HG03460 (cell line): ENCODE measurements at regions not wholly inside any gene's neighbourhood (a gene's known extent, or its start where the extent isn't known, plus 50 kb on each side); places are given as distances from the start of the nearest gene placed in this dataset.
"Not testable (repeated sequence)": the region's sequence is repeated elsewhere in the genome, so short reads cannot be mapped to it uniquely, and the experiment has no call there.

Source experiments
- ATAC-seq: cut with Tn5 transposase; IDR thresholded peaks from one replicate; pipeline ENCODE4 v1.9.1; 2021; ENCODE audit not compliant: unreplicated experiment

DNA sequence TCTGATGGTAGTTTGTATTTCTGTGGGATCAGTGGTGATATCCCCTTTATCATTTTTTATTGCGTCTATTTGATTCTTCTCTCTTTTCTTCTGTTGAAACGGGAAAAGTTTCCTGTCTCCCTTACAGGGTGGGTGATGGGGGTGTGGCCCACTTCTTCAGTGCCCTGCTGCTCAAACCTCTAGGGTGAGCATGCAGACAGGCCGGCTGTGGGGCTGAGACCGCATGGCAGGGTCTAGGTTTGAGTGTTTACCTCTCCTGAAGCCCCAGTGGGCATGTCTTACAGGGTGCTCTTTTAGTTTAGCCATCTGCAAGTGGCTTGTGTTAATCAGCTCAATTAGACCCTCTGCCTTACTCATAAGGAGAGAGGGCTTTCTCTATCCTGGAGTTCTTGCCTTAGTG lies 450.0 kb upstream of the EPHA3 start:
- ATAC-seq, result no peak

- ATAC-seq, result no peak
Measured at GRCh38 chr3:88661433-88661824, 446.0 kb upstream of the EPHA3 start.

DNA sequence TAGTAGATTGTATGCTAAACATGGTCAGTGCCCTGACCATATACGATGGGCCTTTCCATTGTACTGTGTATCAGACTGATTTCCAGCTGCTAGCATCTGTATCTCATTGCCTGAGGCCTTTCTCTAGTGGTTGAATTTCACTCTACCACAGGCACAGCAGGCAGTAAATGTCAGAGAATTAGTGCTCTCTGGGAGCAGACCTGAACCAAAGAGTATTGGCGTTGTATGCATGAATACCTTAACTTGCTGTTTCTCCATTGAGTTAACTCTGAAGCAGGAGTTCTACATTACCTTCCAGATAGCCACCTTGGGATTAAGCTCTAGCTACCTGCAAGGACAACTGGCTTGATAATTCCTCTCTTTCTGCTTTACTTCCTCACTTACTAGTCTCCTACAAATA lies 439.2 kb upstream of the EPHA3 start:
- ATAC-seq, result no peak

GRCh38 chr3:88671573-88671972 lies 435.8 kb upstream of the EPHA3 start:
- no peak for ATAC-seq

DNA sequence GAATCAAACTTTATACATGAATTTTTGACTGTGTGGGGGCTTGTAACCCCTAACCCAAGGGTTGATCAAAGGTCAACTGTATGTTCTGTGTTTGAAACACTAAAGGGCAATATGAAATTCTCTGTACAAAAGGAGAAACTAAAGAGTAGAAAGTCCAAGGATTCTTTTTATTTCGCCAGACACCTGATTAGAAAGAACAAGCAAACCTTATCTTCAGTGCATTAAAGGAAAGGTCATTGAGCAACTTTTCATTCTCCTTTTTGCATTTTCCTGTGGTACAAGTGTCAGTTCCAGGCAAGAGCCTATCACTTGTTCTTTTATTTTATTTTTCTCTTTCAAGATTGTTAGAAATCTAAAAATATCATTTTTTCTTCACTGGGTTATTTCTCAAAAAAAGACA lies 430.1 kb upstream of the EPHA3 start:
- ATAC-seq, result no peak

- ATAC-seq, result no peak
Measured at GRCh38 chr3:88678747-88679146, 428.7 kb upstream of the EPHA3 start.

DNA sequence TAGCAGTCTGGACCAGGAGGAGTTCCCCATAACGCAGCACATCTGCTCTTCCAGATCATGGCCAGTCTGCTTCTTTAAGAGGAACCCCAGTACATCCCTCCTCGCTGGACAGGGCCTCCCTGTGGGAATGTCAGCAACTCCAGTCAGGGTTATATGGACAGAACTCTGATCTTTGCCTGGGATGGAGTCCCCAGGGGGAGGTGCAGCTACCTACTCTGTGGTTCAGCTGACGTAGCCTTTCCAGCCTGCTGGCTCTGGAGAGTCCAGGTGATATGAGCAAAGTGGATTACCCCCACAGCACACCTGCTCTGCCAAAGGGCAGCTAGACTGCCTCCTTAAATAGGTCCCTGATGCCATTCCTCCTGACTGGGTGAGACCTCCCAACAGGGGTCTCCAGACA lies 417.1 kb upstream of the EPHA3 start:
- ATAC-seq, result no peak

- no peak for ATAC-seq
Measured at GRCh38 chr3:88691081-88691480, 416.3 kb upstream of the EPHA3 start.

DNA sequence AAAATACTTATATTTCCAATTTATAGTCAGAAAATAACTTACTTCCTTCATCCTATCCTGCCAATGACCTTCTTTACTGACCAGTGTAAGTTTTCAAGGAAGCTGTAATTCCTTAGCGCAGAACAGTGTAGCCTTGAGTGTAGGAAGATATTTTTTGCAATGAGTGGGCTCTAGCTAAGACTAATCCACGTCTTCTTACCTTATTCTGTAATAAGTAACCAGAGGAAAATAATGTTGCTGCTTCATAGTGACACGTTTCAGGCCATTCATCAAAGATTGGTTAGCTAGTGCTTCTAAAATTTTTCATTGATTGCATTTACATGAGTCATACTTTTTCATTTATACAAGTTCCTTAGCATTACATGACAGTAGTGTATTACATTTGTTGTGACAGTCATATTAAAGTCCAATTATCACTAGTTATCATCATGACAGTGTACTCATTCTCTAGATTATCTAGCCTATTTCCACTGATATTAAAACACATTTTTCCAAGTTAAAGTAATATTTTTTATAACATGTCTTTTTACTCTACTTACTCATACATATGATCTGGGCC lies 403.8 kb upstream of the EPHA3 start:
- ATAC-seq, result no peak

DNA sequence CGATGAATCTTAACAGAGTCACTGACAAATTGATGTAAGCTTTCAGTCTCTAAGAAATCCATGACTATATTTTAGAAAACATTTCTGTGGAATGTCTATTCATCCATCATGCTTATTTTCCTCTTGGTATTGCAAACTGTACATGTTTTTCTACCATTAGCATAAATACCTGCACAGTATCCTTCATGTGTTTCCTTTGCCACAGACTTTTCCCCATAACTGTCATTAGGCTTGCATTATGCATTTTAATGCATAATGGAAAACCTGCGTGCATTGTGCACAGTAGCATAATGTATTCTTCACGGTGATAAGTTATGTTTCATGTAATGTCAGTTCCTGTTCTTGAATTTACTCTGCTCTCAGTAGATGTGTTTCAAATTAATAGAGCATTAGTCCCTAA lies 403.1 kb upstream of the EPHA3 start:
- no peak for ATAC-seq

DNA sequence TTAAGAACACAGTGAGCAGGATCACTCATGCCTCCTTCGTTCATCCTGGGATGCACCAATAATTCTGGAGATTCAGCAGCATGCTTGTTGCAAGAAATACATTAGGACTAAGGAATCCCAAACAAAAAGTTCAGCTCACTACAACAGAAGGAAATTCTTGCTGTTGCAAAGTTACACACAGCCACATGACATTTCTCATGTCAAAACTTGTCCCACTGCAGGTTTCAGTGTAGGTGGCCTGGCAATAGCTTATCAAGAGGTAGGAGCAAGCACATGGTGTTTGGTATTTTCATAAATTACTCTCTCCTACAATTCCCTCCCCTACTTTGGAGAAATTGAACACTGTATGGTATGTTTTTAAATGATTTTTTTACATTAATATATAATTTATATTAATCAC lies 399.6 kb upstream of the EPHA3 start:
- ATAC-seq, result no peak

GRCh38 chr3:88712552-88712951 lies 394.9 kb upstream of the EPHA3 start:
- no peak for ATAC-seq

DNA sequence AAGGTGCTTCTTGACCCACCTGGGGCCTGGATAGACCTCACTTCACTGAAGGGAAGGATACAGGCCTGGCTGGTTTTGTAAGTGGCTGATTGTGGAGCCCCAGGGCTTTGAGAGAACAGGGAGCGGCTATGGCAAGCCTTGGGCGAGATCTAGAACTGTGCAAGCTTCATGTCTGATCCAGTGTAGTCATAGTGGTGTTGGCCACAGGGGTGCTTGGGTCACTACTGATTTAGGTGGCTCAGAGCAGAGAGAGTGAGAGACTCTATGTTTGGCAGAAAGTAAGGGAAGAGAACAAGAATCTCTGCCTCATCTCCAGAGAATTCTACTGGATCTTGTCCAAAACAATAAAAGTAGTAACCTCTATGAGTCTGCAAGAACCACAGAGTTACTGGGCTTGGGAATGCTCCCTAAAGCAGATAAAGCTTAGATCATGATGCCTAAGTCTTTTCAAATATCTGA lies 394.2 kb upstream of the EPHA3 start:
- ATAC-seq, result no peak

DNA sequence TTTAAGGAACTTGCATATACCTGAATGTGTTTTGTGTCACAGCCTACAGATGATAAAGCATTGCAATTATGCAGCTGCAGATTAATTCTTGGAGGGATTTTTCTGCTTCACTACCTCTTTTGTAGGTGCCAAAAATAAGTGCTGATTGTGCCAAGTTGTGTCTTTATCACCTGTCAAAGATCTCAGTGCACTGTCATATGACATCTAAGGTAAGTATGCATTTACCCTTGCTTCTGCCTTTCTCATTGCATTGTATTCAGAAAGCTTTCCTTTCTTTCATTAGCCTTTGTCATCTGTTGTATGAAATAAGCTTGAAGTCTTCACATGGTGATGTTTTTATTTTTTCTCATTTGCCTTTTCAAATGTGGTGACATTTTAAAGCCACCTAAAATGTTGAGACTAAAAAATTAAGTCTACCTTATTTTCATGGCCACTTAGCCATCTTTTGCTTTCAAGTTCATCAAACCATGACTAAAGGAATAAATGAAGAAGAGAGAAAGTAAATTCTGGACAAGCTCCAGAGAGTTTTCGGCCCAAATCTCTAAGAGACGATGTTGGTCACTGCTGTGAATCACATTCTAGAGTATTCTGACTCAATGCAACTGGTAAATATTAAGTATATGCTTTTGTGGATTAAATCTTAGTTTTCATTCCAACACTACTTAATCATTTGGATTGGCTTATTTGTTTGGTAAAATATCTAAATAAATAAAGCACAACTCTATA lies 381.8 kb upstream of the EPHA3 start:
- no peak for ATAC-seq

DNA sequence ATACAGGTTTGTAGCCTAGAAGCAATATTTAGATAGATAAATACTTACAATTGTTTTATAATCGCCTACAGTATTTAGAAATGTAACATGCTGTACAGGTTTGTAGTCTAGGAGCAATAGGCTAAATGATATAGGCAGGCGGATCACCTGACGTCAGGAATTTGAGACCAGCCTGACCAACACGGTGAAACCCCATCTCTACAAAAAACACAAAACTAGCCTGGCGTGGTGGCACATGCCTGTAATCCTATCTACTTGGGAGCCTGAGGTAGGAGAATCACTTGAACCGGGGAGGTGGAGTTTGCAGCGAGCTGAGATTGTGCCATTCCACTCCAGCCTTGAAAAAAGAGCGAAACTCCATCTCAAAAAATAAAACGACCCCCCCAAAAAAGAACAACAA lies 375.2 kb upstream of the EPHA3 start:
- no peak for ATAC-seq

DNA sequence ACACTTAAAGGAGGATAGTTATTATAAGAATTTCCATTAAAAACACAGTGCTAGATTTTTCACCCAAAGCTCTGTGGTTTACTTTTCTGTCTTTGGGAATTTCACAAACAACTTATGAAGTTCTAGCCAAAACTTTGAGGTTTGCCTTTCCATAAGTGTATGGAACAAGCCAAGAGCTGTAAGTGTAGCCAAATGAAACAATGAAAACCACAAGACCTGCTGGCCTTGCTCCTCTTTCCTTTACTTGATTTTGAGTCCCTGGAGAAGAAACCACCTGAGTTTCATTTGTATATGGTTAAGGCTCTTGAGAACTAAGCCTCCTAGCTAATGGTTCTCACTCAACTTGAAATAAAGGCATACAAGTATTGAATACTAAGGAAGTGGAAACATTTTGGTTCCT lies 365.3 kb upstream of the EPHA3 start:
- no peak for ATAC-seq

- ATAC-seq, result no peak
Measured at GRCh38 chr3:88742674-88743507, 364.5 kb upstream of the EPHA3 start.

DNA sequence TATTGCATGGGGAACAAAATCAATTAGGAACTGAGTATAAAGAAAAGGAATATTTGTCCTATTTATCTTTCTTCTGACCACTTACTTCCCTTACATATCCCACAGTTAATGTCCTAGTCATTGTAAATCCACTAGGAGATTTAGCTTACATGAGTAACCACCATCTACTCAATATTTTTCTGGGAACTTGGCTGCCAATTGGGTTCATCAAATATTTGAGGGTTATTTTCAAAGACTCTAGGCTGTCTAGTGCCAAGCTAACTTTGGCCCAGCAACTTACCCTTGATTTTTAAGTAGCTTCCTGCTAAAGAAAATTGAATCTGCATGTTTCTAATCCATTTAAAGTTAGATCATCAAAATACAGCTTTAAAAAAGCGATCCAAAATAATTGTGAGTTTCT lies 362.5 kb upstream of the EPHA3 start:
- ATAC-seq, result no peak

- not testable (repeated sequence) for ATAC-seq
Measured at GRCh38 chr3:88747145-88747544, 360.3 kb upstream of the EPHA3 start.

DNA sequence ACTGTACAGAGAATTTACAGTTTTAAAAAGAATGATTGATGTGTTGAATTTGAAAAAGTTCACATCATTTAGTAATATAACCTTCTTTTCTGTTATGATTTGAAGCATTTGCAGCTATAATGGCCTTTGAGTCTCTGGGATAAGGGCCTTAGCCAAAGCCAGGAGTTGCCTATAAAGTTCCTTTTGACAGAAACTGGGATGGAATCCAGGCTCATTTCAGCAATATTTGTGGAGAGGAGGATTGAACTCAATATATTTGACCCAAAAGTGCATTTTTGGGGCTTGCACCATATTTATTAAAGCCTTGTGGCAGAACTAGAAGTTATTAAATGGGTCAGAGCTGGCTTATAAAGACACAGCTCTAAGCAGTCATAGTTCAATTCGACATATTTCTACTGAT lies 348.7 kb upstream of the EPHA3 start:
- ATAC-seq, result no peak

DNA sequence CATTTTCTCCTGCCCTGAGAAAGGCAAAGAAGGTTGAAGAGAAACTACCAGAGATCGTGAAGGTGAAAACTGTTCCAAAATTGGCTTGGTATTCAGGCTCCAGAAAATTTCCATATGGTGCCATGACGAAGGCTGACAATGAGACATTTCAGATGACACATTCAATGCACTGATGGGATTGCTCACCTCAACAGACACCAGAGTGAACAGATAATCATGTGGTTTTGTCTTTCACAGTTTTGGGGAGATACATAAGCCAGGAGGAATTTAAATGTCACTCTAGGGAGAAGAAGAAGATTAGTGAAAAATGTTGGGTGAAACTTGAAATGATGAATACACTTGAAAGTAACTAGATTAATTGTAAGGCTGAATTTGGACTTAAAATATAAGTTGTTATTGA lies 339.7 kb upstream of the EPHA3 start:
- ATAC-seq, result no peak

- no peak for ATAC-seq
Measured at GRCh38 chr3:88773766-88774165, 333.7 kb upstream of the EPHA3 start.
